NCI-H1105 (cell line): ENCODE measurements at regions not wholly inside any gene's neighbourhood (a gene's known extent, or its start where the extent isn't known, plus 50 kb on each side); places are given as distances from the start of the nearest gene placed in this dataset.

Experiments used
- DNase-seq: peaks from one replicate; lab custom pipeline; 2025; lab: John Stamatoyannopoulos, UW

- no peak for DNase-seq
These were observed 457.9 kb upstream of the CDH5 start for GRCh38 chr16:65908568-65908967.

DNA sequence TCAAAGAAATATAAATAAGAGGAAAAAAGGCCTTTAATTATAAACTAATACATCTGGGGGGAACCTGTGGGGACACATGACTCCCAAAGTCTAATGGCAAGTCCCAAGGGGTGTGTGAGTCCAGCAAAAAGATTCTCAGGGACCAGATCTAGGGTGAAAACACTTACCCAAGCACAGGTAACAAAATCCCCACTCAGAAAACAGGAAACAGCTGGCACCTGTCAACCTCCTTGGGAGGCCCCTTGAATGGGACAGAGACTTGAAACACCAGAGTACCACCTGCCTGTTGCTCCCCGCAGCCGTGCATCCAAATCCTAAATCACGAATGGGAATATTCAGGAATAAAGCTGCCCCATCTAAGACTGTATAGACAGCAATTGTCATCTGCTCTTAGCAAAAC, 461.2 kb upstream of the CDH5 start:
- DNase-seq, result no peak

DNA sequence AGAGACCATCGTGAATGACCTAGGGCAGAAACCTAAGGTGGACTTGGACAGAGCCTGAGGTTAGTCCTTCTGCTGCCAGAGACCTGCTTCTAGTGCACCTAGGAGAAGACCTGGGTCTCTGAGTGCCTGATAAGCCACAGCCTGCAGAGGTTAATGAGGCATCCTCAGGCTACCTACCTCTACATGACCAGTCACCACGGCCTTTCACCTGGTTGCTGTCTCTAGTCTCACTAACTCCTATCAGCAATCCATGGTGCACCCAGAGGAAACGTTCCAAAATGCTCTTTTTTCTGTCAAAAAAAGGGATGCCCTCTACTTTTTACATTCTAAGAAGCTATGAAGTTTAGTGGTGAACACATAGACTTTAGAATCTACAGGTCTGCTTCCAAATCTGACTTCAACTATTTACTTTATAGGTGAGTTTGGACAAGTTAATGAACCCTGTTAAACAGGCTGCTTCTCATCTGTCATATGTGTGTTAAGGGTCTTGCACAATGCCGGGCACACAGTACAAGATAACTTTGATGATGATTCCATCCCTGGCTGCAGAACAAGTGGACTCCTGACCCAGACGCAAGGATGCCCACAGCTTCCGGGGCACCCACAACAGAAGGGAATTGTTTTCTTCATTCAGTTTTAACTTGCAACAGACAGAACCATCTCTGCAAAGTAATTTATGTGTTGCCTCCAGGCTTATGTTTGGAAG, 469.9 kb upstream of the CDH5 start:
- no peak for DNase-seq

DNA sequence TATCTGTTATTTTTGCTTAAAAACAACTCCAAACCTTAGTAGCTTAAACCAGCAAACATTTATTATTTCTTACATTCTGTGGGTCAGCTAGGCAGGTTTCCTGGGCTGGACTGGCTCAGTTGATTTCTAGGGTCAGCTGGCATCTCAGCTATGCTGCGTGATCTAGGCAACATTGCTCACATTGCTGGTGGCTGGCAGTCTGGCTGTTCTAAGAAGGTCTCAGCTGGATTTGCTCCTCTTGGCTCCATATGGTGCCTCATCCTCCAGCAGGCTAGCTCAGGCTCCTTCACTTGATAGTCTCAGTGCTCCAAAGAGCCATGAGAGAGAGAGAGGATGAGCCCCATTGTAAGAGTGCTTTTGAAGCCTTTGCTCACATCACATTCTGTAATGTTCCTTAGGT, 470.6 kb upstream of the CDH5 start:
- DNase-seq, result no peak

- no peak for DNase-seq
These were observed 471.0 kb upstream of the CDH5 start for GRCh38 chr16:65895486-65895885.

- no peak for DNase-seq
These were observed 476.3 kb upstream of the CDH5 start for GRCh38 chr16:65890203-65890602.

DNA sequence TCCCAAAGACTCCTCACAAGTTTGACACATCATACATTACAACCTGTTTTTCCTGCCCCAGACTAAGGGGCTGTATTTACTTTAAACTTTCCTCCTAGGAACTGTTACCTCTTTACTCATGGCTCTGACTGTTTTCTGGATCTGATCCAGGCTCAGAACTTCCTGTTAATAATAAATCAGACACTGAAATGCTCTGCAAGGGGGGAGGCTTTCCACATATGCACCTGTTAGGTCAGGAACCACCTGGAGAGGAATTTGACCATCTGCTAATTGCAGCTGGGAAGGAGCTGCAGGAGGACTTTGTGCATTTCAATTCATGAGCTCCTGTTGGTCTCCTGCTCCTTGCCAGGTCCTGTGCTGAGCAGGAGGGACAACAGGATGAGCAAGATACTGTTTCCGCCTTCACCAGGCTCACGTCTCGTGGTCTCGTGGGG, 476.9 kb upstream of the CDH5 start:
- DNase-seq, result no peak

DNA sequence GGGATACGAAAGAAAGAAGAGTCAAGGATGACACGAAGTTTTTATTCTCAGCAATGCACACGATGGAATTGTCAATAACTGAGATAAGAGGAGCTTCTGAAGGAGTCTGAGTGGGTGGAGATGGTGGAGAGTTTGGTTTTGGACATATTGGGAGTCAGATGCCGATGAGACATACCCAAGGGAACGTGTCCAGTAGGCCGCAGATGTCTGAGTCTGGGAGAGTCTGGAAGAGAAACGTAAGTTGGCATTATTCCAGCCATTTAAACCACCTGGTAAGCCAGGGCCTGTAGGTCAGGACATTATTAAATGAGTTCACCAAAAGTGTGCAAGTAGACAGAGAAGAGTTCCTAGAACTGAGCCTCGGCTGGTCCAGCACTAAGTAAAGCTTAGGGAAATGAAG, 478.3 kb upstream of the CDH5 start:
- DNase-seq, result no peak

DNA sequence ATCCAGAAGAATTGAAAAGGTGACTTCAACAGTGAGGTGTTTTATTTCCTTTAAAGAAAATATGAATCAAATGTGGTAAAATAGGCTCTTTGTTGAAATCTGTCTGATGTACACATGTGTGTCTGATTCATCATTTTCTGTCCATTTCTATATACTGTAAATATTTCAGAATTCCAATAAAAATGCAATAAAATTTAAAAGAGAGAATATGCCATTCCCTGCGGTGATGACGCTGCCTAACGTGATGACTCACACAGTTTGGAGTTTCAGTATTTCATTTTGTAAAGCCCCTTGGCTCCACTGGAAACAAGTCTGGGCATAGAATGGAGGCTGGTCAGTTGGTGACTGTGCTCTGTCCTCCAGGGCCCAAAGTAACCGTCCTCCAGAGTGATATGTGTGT, 482.5 kb upstream of the CDH5 start:
- DNase-seq, result no peak

GRCh38 chr16:65878347-65878746, 488.1 kb upstream of the CDH5 start:
- no peak for DNase-seq

GRCh38 chr16:65876624-65877023, 489.9 kb upstream of the CDH5 start:
- DNase-seq, result no peak

DNA sequence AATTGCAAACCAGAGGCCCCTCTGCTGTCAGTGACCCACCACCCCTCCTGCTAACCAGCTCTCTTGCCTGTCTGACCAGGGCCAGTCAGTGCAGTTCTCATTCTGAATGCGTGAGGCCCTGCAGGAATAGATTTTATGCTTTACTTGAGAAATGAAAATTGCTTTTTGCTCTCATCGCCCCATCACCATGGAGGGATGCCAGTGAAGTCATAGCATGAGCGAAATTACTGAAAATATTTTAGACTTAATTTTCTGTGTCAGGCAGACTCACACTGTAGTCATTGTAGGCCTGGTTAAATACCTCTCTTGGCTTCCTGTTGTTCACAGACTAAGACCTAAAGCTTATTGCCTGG, 490.5 kb upstream of the CDH5 start:
- DNase-seq, result no peak

GRCh38 chr16:65875381-65876055, 491.0 kb upstream of the CDH5 start:
- no peak for DNase-seq

DNA sequence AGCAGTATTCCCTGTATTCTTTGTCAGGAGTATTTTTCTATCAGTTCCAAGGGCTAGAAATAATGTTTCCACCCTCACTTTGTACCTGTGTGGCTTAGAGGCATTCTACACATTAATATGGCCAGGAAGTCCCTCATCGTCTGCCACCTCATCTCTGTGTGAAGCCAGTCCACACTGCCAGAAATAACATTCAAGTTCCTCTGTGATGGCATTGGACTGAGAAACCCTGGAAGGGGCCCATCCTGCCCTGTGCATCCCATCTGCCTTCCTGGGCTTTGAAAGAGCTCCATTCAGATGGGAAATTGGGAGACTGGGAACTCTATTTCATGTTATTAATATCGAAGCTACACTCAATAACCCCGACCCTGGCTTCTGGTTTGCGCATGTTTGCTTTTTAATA, 497.2 kb upstream of the CDH5 start:
- no peak for DNase-seq

DNA sequence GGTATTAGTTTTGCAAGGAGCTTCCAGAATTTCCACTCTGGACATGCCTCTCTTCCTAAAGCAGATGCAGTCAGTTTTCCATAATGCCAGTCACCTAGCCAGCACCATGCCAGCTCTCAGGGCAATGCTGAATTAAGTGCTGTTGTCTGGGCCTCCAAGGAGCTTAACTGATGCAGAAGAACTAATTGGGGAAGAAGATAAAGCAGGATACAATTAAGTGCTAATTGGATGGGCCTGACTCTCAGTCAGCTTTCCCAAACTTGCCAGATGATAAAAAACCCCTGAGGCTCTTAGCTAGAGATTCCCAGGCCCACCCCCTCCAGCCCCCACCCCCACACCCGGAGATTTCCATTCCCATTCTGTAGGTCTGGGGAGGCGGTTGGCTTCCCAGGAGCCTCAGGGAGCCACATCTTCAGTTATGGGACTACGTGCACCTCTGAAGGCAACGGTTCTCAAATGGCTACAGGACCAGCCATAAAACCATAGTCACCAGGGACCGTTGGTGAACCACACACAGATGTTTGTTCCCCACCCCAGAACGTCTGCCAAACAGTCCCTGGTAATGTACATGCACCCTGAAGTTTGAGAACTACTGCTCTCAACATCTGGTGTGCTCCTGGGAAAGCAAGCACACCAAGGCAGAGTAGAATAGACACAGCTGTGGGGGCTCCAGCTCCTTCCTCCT, 499.1 kb upstream of the CDH5 start:
- no peak for DNase-seq

DNA sequence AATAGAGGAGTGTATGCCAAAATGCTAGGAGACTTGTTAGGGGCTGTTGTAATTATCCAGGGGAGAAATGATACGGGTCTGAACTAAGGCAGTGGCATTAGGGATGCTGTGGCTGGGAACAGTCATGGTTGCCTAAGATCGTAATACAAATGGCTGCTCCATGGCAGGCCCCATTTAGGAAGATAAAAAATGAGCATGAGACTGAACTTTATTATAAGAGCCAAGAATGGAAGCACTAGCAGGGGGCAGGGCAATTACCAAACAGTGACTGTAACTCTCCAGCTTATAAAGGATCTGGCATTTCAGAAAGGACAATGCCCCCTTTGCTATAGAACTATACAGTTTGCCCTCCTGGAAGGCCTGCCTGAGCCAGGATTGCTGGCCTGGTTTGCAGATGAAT, 503.3 kb upstream of the CDH5 start:
- no peak for DNase-seq

DNA sequence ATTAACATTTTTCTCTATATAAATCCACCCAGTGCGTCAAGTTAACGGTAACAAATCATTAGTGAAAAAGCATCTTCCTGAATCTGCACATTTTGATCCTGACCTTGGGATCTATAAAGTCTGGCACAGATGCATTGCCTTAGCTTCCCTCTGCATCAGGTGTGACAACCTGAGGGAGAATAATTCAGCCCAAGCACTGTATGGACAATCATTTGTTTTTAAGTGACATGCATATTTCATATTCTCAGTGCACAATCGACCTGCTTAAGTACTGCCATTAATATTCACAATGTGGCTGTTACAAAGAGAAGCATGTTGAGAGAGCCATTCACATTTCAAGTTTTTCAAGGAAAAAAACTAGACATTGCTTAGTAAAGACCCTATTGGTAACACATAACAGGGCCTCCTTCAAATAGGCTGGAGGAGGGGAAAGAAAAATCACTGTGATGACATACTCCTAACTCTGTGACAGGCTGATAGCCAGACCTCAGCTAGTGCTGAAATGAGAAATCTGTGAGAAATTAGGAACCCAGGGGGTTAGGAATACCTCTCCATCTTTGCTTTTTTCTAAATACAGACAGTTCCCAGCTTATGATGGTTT, 505.3 kb upstream of the CDH5 start:
- DNase-seq, result no peak

GRCh38 chr16:65855171-65856145, 511.0 kb upstream of the CDH5 start:
- DNase-seq, result no peak

DNA sequence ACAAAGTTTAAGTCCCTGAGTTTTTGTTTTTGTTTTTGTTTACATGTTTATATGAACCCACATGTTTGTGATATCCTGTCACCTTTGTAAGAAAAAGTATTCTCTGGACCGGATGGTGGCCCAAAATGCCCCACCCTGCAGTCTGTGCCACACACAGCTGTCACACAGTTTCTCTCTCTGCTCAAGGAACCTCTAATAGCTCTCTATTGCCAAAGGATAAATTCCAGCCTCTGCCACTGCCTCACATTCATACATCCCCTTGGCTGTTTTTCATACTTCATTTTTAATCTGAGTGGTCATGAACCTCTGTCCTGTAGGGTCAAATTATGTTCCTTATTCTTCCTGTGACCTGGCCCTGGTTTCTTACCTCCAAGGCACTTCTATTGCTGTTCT, 520.3 kb upstream of the CDH5 start:
- DNase-seq, result no peak

DNA sequence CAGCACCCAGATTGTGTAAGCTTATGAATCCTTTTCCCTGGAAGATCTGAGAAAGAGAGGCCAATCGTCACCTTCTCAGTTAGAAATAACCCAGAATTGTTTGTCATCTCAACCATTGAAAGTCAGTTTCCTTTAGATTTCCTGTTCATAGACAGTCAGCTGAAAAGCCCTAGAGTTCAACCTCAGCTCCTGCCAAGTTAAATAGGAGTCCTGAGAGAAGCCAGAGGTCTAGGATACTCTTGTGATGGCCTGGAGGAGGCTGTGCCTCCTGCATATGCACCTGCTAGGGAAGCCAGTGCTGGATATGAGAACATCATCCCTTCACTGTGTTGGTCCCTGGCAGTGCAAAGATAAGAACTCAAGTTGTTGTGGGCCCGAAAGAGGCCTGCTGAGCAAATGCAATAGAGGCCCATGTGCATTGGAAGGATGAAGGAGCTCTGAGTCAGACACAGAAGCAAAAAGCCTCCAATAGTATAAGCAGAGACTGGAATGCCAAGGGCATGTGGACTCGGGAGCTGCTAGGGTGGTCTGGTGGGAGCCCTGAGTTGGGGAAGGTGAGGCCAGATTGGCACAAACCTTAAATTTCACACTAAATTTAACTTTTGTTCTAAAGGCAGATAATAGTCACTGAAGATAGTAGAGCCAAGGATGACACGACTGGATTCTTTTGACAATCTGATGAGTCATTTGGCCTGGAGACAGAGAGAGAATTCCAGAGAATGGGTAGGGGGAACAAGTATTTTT, 520.9 kb upstream of the CDH5 start:
- no peak for DNase-seq

DNA sequence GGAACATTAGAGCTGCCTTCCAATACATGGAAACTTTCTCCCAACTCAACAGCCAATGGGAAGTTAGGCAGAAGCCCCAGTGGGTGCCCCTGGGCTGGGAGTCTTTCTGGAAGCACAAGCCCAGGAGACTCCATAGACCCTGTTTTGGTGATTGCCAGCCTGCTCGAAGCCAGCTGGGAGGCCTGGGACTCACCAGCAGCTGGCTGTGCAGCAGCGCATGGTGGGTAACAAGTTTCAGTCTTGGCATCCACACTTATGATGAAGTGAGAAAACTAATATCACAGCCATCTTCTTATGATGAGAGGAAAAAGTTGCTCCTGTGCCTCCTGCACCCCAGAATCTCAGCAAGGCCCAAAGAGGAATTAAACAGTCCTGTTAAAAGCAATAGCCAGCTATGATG, 522.5 kb upstream of the CDH5 start:
- DNase-seq, result no peak
